ENCODE measurements at regions not wholly inside any gene's neighbourhood (a gene's known extent, or its start where the extent isn't known, plus 50 kb on each side); places are given as distances from the start of the nearest gene placed in this dataset.

DNA sequence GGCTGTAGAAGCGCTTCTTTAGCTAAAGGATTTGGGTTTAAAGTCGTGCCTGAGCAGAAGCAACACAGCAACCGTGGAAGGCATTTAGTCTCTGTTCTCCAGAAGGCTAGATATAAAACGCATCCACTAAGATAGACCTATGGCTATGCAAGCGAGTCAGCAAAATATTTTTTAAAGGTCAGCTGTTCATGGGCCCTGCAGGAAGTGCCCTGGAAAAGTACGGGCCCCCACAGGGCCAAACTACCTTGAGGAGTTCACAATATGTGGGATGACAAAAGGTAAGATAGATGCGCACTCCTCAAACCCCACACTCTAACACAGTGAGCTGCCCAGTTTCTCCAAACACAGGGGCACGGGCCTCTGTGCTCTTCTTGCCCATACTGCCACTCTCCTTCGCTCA is 261.6 kb downstream of the VPS13C start:
- DNase-seq = no peak

DNA sequence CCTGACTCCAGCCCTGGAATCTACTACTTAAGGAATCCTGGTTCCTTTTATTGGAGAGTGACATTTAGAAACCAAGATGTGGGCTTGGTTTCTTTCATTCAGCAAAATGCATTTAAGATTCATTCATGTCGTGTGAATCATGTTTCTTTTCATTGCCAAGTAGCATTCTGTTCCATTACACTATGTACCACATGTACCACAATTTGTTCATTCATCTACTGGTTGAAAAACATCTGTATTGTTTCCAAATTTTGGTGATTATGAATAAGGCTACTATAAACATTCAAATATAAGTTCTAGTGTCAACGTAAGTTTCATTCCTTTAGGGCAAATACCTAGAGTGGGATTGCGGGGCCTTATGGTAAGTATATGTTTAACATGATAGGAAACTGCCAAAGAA is 264.2 kb downstream of the VPS13C start:
- DNase-seq = no peak

DNA sequence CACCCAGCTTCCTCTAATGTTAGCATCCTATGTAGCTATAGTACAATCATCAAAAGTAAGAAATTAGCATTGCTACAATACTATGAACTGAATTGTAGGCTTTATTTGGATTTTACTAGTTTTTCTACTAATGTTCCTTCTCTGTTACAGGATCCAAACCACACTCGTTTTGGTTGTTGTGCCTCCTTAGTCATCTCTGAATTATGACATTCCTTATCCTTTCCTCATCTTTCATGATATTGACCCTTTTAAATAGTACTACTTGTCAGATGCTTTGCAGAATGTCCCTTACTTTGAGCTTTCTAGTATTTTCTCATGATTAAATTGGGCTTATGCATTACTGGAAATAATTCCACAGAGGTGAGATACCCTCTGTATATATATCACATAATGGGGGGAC is 265.4 kb downstream of the VPS13C start:
- no peak for DNase-seq

DNA sequence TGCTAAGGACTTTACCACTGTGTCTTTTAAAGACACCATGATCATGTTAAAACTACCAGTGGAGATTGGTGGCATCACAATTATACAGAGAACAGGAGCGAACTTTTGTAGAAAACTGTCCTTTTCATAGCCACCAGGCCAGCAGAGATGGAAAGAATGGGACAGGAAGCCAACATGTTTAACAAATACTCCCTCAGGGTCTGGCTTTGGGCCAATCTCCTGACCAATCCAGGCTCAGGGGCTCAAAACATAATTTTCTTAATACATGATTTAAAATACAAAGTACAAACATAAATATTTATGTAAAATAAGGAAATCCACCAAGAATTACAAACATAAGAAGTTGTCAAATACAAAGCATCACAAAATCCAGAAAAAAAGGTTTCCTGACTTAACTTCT is 266.0 kb downstream of the VPS13C start:
- DNase-seq = no peak

DNA sequence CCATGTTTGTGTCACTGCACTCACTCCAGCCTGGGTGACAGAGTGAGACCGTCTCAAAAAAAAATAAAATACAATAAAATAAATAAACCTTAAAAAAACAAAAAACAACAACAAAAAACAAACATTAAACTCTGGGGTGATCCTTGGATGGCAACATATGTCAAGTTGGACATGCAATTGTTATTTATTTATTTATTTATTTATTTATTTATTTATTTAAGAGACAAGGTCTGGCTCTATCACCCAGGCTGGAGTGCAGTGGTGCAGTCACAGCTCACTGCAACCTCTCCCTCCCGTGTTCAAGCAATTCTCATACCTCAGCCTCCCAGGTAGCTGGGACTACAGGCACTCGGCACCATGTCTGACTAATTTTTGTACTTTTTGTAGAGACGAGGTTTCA is 275.5 kb downstream of the VPS13C start:
- DNase-seq = no peak

DNA sequence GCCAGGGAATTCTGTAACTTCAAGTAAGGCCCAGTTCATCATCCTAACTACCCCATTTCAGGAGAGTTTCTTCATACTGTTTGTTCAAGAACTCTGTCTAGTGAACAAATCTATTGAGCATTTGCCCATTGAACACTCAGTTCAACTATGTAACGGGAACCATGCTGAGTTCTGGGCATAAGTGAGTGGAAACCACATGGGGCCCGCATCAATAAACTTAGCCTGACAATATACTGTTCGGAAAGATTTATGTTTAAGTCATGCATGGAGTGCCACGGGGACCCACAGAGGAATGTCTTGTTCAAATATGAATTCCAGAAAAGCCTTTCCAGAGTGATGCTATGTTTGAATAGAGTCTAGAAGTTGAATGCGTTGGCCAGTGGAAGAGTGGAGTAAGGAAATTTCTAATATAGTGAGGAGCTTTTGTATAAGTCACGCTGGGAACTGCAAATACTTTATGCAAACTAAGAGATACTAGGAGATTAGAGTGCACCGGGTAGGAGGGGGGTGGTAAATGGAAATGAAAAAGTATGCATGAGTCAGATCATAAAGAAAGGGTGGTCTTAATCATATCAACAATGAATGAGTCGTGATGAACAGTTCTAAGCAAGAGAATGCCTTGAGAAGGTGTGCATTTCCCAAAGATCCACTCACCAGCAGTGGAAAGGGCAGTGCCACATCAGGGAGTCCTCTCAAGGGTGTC is 279.8 kb downstream of the VPS13C start:
- DNase-seq = no peak

DNA sequence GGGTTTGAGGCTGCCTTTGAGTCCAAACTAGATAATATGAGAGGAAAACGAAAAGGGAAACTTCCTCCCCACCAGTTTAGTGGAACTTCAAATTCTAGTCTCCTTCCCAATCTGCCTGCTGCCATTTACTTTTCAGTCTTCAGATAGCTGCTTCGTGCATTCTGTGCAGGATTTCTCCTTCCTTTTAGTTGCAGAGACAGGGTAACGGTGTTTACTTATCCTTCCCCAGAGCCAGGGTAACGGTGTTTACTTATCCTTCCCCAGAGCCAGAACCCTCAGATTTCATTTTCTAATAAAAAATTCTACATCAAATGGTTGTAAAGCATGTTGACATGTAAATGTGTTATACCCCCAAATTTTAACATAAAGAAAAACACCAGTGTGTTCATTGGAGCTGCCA is 282.6 kb downstream of the VPS13C start:
- no peak for DNase-seq

DNA sequence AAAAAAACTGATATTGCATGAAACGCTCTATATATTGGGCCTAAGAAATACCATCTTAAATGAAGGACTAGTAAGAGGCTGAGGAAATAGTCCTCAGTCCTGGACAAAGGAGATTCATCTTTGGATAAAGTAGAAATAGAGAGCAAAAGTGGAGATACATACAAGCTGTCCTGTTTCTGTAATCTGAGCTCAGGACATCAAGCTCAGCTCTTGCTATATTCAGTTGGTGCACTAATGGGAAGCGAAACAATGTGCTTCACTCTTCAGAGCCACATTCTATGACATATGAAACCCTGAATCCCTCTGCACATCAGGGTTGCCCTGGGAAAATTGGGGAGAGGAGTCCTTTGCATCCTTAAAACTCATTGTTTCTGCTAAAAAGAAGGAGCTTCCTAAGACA is 290.7 kb downstream of the VPS13C start:
- DNase-seq = no peak

DNA sequence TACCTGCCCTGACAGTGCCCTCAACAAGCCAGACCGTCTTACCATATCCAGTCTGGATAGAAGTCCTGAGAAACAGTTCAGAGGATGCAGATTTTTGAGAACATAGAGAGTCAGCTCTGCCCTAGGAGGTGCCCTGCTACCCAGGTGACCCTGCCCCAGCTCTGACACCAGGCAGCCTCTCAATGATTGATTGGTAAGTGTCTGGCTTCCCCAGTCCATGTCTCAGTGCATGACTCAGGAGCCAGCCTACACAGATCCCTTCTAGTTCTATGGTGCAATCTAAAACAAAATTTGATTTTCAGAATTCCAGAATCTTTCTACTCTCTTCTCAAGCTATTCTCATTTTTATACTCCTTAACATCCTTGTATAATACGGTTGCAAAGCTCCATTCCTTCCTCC is 292.1 kb downstream of the VPS13C start:
- DNase-seq = no peak

DNA sequence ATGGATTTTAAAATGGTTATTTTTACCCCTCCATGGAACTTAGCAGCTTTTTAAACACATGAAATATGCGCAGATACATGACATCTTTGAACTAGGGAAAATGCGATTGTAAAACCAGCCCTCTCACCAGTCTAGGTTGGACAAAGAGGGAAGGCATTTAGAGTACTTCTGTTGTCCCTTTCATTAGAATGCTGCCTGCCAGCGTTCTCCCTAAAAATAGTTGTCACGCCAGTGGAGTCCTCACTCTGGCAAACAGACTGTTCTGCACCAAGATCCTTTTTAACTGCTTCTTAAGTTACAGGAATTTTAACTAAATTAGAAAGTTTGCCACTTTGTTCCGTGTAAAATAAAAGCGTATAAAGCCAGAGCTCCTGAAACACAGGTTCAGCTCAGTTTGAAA is 295.3 kb downstream of the VPS13C start:
- DNase-seq = no peak

DNA sequence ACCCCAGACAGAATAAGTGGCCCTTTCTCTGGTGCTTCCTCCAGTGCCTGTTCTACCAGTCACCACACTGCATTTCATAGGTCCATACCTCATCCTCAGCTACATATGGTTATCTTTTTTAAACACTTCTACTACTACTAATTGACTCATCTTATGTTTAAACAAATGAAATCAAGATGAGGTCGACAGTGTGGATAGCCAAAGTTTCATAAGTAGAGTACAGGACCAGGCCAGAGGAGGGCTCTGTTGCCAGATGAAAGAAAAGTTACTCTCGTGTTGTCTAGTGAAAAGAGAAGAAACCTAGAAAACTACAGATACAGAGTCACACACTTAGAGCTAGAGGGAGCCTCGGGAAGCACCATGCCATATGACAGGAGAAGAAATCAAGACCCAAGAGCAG is 296.1 kb downstream of the VPS13C start:
- no peak for DNase-seq

DNA sequence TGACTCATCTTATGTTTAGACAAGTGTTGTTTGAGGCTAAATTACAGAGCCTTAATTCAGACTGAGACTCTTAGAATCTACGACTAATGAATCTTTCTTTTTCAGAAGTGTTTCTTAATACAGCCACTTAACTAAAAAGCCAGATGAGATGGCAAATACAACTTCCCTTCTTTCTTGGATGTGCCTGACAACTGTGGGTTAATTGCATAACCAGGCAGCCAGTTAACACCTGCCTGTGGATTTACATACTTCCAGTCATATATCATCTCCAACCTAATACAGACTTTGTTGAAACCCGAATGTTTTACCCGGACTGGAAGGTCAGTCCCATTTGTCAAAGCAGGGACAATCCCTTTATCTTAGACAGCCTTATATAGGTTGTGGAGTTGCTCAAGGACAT is 297.6 kb downstream of the VPS13C start:
- DNase-seq = no peak

DNA sequence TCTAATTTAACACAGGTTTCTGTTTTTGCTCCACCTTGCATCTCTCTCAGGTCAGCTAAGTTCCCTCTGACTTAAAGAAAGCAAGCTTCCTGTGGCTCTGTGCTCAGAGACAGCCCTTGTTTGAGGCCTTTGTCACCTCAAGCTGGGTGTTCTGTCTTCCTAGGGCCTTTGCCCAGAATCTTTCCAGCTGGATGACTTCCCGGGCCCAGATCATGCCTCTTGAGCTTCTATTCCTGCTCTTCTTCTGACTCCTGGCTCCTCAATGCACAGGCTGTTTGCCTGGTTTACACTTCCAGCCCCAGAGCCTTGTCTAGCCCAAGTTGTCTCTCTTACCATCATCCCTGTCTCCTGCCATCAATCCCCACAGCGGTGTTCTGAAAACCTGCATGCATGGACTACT is 300.6 kb downstream of the VPS13C start:
- DNase-seq = no peak

DNA sequence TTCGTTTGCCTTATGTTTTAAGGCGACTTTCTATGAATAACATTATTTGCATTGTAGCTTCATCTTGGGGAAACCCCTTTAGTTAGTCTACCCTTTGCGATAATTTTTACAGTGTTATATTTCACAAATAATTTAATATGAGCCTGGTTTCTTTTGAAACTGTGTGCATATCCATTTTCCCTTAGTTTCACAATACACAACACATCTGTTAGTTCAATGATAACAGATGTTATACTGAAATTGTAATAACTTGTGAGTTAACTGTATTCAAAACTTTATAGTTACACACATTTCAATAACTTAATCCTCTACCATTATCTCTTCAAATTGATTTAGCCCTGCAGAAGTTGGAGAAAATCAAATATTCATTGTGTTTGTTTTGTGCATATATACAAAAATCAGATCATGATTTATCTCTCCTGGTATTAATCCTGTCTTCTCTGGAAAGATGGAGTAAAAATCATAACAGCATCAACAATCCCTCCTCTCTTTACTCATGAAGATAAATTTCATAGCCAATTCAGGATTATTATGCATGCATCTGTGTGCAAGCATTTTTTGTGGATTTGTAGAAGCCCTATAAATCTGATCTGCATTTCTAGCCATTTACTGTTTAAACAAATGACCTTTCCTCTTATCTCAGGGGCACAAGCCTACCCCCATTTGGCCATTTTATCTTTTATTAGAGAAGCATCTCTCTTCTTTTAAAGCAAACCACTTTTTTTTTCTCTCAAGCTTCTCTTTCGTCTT is 304.0 kb downstream of the VPS13C start:
- no peak for DNase-seq

DNA sequence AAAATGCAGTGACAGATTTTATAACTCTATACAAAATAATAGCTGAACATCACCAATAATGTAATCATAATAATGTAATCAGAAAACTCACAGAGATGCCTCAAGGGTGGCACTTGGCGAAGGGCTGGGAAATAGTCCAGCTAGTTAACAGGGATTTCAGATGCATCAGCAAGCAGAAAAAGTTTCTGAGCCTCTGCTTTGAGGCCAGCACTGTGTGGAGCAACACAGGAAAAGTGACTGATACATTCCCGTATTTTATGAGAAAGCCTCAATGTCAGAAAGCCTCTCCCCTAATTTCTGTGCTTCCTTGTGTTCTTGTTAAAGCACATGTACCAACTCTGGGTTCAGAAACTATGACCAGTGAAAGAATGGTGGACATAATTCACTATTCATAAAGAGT is 304.8 kb downstream of the VPS13C start:
- no peak for DNase-seq

DNA sequence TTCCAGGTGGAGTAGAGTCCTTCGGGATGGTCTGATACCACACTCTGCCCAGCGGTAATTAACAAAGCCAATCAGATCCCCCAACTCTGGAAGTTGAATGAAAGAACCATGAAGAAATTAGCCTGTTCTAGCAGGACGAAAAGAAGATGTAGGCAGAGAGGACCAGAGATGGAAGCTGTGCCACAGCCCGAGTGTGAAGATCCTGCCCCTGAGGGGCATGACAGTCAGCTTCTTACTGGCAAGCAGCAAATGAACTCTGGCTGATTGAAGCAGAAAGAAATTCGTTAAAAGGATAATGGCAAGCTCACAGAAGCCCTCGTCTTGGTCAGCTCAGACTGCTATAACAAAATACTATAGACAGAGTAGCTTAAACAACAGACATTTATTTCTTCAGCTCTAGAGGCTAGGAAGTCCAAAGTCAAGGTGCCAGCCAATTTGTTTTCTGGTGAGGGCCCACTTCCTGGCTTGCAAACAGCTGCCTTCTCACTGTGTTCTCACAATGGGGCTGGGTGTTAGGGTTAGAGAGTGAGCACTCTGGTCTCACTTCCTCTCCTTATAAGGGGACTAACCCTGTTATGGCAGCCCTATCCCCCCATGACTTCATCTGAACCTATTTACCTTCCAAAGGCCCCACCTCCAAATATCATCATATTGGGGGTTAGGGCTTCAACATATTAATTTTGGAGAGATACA is 307.1 kb downstream of the VPS13C start:
- no peak for DNase-seq

DNA sequence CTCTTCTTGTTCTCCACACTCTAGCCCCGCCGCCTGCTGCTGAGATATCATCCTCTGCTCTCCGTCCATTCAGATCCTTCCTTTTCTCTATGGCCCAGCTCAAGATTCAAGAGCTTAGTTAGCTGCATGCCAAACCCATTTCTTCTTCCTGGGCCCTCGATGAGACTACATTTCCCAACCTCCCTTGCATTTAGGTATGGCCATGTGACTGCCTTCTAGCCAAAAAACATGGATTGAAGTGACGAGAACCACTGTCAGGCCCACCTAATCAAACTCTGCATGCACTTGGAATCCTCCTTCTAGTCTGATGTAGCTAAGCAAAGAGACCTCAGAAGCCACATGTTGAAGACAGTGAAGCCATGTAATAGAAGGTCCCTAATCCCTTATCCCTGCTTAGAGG is 308.2 kb downstream of the VPS13C start:
- DNase-seq = no peak

DNA sequence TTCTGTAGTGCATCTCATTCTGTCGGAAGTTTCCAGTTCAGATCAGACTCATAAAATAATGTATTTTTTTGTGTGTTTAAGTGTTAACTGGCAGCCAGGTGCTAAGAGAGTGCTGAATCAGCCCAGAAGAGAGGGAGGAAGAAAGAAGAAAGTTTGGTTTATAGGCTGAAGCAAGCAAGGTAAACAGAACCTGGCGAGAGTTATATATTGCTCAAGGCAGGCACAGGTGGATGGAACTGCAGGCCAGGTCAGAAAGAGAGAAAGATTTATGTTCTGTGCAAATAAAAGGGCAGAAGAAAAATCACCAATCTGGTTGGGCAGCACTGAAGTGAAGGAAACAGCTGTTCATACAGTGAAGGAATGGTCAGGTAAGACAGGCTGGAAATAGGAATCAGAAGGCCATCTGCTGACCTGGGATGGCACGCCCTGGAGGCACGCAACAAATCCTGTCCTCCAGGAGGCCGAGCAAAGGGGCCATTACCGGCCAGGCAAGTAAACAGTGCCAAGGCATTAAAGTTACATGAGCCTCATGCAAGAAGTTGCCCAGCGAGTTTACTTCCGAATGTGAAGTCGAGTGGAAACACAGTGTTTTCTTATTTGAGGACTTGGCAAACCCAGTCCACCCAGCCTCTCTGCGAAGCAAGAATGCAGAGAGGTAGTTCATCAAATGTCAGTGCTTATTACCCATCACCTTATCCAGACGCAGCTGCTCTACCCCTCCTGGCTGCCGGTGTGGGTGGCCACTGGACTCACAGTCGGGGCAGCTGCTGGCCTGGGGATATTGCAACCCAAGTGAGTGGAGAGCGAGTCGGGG is 309.8 kb downstream of the VPS13C start:
- DNase-seq = no peak

DNA sequence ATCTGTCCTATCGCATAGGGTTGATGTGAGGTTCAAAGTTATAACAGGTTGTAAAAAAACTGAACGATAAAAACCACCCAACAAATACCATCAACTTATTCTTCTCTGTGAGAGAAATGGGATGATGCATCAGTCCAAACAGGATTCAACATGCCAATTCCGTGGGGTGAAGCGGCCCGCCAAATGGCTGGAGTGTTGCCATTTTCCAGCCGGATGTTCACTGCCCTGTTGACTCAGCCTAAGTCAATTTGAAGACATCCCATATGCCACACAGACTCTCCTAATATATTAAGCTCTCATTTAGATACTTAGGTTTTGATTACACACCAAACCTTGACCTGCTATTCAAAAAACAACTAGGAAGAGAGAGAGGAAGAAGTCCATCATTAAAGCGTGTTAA is 311.1 kb downstream of the VPS13C start:
- no peak for DNase-seq

DNA sequence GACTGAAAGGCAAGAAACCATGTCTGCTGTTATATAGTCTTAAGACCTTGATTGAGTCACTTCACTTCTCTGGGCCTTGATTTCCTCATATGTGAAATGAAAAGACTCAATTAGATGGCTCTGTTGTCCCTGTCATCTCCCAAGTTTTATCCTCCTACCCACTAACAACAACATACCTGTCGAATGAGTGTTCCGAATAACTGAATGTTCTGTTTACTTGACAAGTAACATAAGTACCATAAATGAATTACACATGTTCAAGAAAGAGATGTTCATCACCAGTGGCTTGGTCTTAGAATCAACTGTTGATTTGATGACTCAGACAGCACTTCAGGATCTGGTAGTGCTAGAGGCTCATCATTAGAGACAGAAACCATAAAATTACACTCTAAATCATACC is 311.7 kb downstream of the VPS13C start:
- DNase-seq = no peak

DNA sequence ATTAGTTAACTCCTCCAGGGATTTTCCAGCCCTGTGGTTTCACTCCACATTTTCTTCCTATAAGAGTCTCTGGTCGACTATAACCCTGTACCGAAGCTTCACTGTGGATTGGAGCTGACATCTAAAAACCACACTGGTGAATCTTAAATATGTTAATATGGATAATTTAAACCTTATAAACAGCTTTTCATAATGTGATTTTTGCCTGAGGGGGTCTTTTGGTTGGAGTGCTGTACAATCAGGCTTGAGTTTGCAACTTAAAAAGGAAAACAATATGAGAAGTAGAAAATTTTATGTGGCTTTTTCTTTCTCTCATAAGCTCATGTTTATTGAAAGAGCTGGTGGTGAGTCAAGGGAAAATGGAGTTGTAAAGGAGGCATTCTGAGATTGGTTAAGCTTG is 313.7 kb downstream of the VPS13C start:
- DNase-seq = no peak

DNA sequence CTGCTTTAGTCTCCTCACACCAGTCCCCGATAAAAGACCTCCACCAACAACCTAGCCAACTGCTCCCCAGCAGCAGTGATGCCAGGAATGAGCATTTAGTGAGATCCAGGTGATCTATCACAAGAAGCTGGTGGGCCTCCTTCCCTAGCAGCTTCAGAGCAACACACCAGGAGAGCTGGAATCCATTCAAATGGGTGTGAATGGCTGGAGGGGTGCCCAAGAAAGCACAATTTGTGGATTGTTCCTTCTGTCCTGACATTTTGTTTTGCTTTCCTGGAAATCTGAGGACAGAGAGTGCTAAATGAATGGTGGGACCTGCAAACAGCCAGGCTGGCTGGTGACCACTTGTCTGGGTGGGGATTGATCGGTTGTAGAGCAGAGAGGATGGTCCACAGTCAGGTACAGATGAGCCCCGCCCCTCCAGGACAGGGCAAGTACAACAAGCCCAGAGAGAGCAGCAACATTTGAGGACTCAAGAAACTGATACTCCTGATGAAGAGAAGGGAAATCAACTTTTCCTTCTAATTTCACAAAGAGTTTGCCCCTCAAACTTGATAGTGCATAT is 316.8 kb downstream of the VPS13C start:
- no peak for DNase-seq

DNA sequence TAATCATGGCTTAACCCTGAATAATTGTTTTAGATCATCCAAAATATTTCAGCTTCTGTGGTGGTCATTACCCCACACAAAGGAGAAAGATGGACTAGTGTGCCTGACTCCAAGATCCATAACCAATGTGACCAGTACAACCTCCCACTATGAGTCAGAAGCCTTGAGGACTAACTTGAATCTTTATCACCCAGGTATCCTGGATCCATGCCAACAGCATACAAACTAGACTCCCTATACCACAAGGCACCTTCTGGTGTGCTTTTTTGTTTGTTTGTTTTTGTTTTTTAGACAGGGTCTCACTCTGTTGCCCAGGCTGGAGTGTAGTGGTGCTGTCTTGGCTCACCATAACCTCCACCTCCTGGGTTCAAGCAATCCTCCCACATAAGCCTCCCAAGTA is 317.7 kb downstream of the VPS13C start:
- no peak for DNase-seq

Measured in inflammatory macrophage treated with lipopolysaccharide for 4 hours (primary cell).